IMR-90 (cell line): ENCODE measurements at regions not wholly inside any gene's neighbourhood (a gene's known extent, or its start where the extent isn't known, plus 50 kb on each side); places are given as distances from the start of the nearest gene placed in this dataset.

Experiments used
- ATAC-seq: fragments of 200-7000 bp; cut with Tn5 transposase; 2 replicates; pipeline ENCODE4 v1.9.1; 2020; ENCODE audit warnings: low read depth, mild to moderate bottlenecking, moderate library complexity
- BruUV-seq: library from RNA; stranded (reverse); fragments of 400-500 nt; replicated peaks from 2 replicates; lab custom pipeline; 2021; lab: Mats Ljungman, UMichigan
- CTCF ChIA-PET: fragments of 300-600 bp; formaldehyde crosslinking; extraction: SDS; loops from one replicate; lab custom pipeline; 2021; ENCODE audit warnings: antibody characterized with exemption; lab: Yijun Ruan, JAX
- POLR2A ChIA-PET: fragments of 300-600 bp; sonication (Branson Sonifier 250); formaldehyde crosslinking; loops from one replicate; lab custom pipeline; 2022; ENCODE audit warnings: antibody characterized with exemption; ENCODE audit not compliant: unreplicated experiment; lab: Charles Lee
- DNase-seq: peaks from one replicate; pipeline ENCODE4 v3.0.0; 2013
- H2AFZ ChIP-seq: replicated peaks from 2 replicates; pipeline ENCODE3; 2013; ENCODE audit warnings: low read length, mild to moderate bottlenecking; ENCODE audit not compliant: poor library complexity
- H2AK5ac ChIP-seq: 2 replicates; pipeline ENCODE4 v1.6.1; 2013; ENCODE audit warnings: low read depth, low read length, inconsistent platforms
- H2AK9ac ChIP-seq: replicated peaks from 2 replicates; pipeline ENCODE3; 2013; ENCODE audit warnings: mild to moderate bottlenecking, low read depth, low read length, moderate library complexity; ENCODE audit not compliant: poor library complexity
- H2BK120ac ChIP-seq: 2 replicates; pipeline ENCODE4 v1.6.1; 2013; ENCODE audit warnings: low read depth, low read length, inconsistent platforms
- H2BK15ac ChIP-seq: 3 replicates; pipeline ENCODE4 v1.6.1; 2013; ENCODE audit warnings: low read depth, low read length, inconsistent platforms
- H2BK20ac ChIP-seq: 2 replicates; pipeline ENCODE4 v1.6.1; 2013; ENCODE audit warnings: low read depth, mild to moderate bottlenecking, inconsistent platforms, low read length, moderate library complexity
- H2BK5ac ChIP-seq: 2 replicates; pipeline ENCODE4 v1.6.1; 2013; ENCODE audit warnings: mild to moderate bottlenecking, low read depth, low read length, inconsistent platforms; ENCODE audit not compliant: poor library complexity, severe bottlenecking
- H3K14ac ChIP-seq: replicated peaks from 2 replicates; pipeline ENCODE4 v1.6.1; 2013; ENCODE audit warnings: low read depth, low read length, inconsistent platforms
- H3K18ac ChIP-seq: 2 replicates; pipeline ENCODE4 v1.6.1; 2013; ENCODE audit warnings: low read depth, low read length, control low read depth
- H3K23ac ChIP-seq: 2 replicates; pipeline ENCODE4 v1.6.1; 2013; ENCODE audit warnings: low read depth, low read length, inconsistent platforms
- H3K27ac ChIP-seq: 2 replicates; pipeline ENCODE4 v1.5.1; 2013; ENCODE audit warnings: mild to moderate bottlenecking, control low read depth, low read length; ENCODE audit not compliant: insufficient read depth
- H3K27me3 ChIP-seq: 2 replicates; pipeline ENCODE4 v1.6.1; 2013; ENCODE audit warnings: low read length; ENCODE audit not compliant: control insufficient read depth, insufficient read depth
- H3K36me3 ChIP-seq: 2 replicates; pipeline ENCODE4 v1.6.1; 2013; ENCODE audit warnings: low read length, mixed read lengths; ENCODE audit not compliant: control insufficient read depth, insufficient read depth
- H3K4ac ChIP-seq: 2 replicates; pipeline ENCODE4 v1.6.1; 2013; ENCODE audit warnings: low read depth, low read length, inconsistent platforms
- H3K4me1 ChIP-seq: 2 replicates; pipeline ENCODE4 v1.6.1; 2013; ENCODE audit warnings: low read length, mixed read lengths; ENCODE audit not compliant: control insufficient read depth, insufficient read depth
- H3K4me2 ChIP-seq: 2 replicates; pipeline ENCODE4 v1.6.1; 2013; ENCODE audit warnings: low read depth, mild to moderate bottlenecking, control low read depth, low read length, moderate library complexity
- H3K4me3 ChIP-seq: 2 replicates; pipeline ENCODE4 v1.5.1; 2013; ENCODE audit warnings: low read depth, mild to moderate bottlenecking, control low read depth, low read length, moderate library complexity; ENCODE audit not compliant: insufficient read depth
- H3K56ac ChIP-seq: 2 replicates; pipeline ENCODE4 v1.6.1; 2013; ENCODE audit warnings: low read length, inconsistent platforms; ENCODE audit not compliant: insufficient read depth; ENCODE audit errors: extremely low read depth
- H3K79me1 ChIP-seq, 2 experiments: 2 replicates each; pipeline ENCODE4 v1.6.1; 2013; ENCODE audit warnings: low read length in 2 of 2, inconsistent platforms in 1 of 2, low read depth in 1 of 2
- H3K9ac ChIP-seq: 2 replicates; pipeline ENCODE4 v1.6.1; 2013; ENCODE audit warnings: low read depth, low read length, control low read depth
- H3K9me1 ChIP-seq: 2 replicates; pipeline ENCODE4 v1.6.1; 2013; ENCODE audit warnings: low read length, inconsistent platforms; ENCODE audit not compliant: insufficient read depth
- H3K9me3 ChIP-seq: 2 replicates; pipeline ENCODE4 v1.6.1; 2013; ENCODE audit warnings: low read length; ENCODE audit not compliant: control insufficient read depth, insufficient read depth
- H4K20me1 ChIP-seq: 2 replicates; pipeline ENCODE4 v1.6.1; 2013; ENCODE audit warnings: low read length, inconsistent platforms; ENCODE audit not compliant: insufficient read depth
- H4K5ac ChIP-seq: 2 replicates; pipeline ENCODE4 v1.6.1; 2013; ENCODE audit warnings: mild to moderate bottlenecking, low read depth, low read length, control low read depth
- H4K8ac ChIP-seq, 2 experiments: 2 replicates each; pipeline ENCODE4 v1.6.1; 2013; ENCODE audit warnings: low read depth in 2 of 2, low read length in 2 of 2, control low read depth in 1 of 2, inconsistent platforms in 1 of 2
- H4K91ac ChIP-seq: 2 replicates; pipeline ENCODE4 v1.6.1; 2013; ENCODE audit warnings: low read depth, low read length, inconsistent platforms; ENCODE audit not compliant: insufficient read depth
- BHLHE40 ChIP-seq: fragments of 150-350 bp; IDR thresholded peaks from 2 replicates; pipeline ENCODE4 v1.6.1; 2016; ENCODE audit warnings: mild to moderate bottlenecking, low read depth, low read length
- CEBPB ChIP-seq: IDR thresholded peaks from 2 replicates; pipeline ENCODE4 v1.6.1; 2012; ENCODE audit warnings: low read depth, low read length, improper control_type of control experiment
- CHD1 ChIP-seq: IDR thresholded peaks from 2 replicates; pipeline ENCODE4 v1.6.1; 2012; ENCODE audit warnings: low read depth, low read length, improper control_type of control experiment
- CTCF ChIP-seq: conservative IDR thresholded peaks from 2 replicates; pipeline ENCODE4 v1.5.1; 2012; ENCODE audit warnings: mild to moderate bottlenecking, low read depth, low read length, improper control_type of control experiment
- ELK1 ChIP-seq: fragments of 150-350 bp; IDR thresholded peaks from 2 replicates; pipeline ENCODE4 v1.6.1; 2016; ENCODE audit warnings: low read depth, mild to moderate bottlenecking, low read length, moderate library complexity, borderline replicate concordance
- FOS ChIP-seq: fragments of 150-350 bp; IDR thresholded peaks from 2 replicates; pipeline ENCODE4 v1.6.1; 2016; ENCODE audit warnings: low read depth, low read length
- MAFK ChIP-seq: IDR thresholded peaks from 2 replicates; pipeline ENCODE4 v1.6.1; 2012; ENCODE audit warnings: low read depth, low read length, improper control_type of control experiment
- MAZ ChIP-seq: IDR thresholded peaks from 2 replicates; pipeline ENCODE4 v1.6.1; 2012; ENCODE audit warnings: low read depth, mild to moderate bottlenecking, low read length, improper control_type of control experiment, moderate library complexity, borderline replicate concordance
- MXI1 ChIP-seq: IDR thresholded peaks from 2 replicates; pipeline ENCODE4 v1.6.1; 2012; ENCODE audit warnings: low read depth, mild to moderate bottlenecking, low read length, moderate library complexity, borderline replicate concordance
- NFE2L2 ChIP-seq: fragments of 150-350 bp; IDR thresholded peaks from 2 replicates; pipeline ENCODE4 v1.6.1; 2016; ENCODE audit warnings: low read depth, mild to moderate bottlenecking, low read length
- POLR2A ChIP-seq: IDR thresholded peaks from 2 replicates; pipeline ENCODE4 v1.6.1; 2012; ENCODE audit warnings: mild to moderate bottlenecking, low read depth, low read length
- RAD21 ChIP-seq: IDR thresholded peaks from 2 replicates; pipeline ENCODE4 v1.6.1; 2012; ENCODE audit warnings: low read length, improper control_type of control experiment
- RCOR1 ChIP-seq: IDR thresholded peaks from 2 replicates; pipeline ENCODE4 v1.6.1; 2012; ENCODE audit warnings: mild to moderate bottlenecking, low read length, improper control_type of control experiment; ENCODE audit not compliant: insufficient replicate concordance
- RFX5 ChIP-seq: IDR thresholded peaks from 2 replicates; pipeline ENCODE4 v1.8.0; 2012; ENCODE audit warnings: low read depth, mild to moderate bottlenecking, low read length, moderate library complexity
- SMC3 ChIP-seq: fragments of 150-350 bp; IDR thresholded peaks from 2 replicates; pipeline ENCODE4 v1.6.1; 2016; ENCODE audit warnings: low read depth, mild to moderate bottlenecking, antibody characterized with exemption, low read length, moderate library complexity
- USF2 ChIP-seq: fragments of 150-350 bp; IDR thresholded peaks from 2 replicates; pipeline ENCODE4 v1.6.1; 2017; ENCODE audit warnings: mild to moderate bottlenecking, antibody characterized with exemption, low read length, low read depth
- WGBS, 2 experiments: methylation state at CpG; one replicate each; pipeline versions ENCODE4 v1.1.5 to v1.1.7; 2013; ENCODE audit warnings: missing lambda C conversion rate in 2 of 2; ENCODE audit not compliant: insufficient read length in 1 of 2; ENCODE audit errors: extremely low coverage in 2 of 2; 5-methylcytosine and 5-hydroxymethylcytosine counted together
- dilution Hi-C: fragments of 300-500 bp; cut with HindIII; formaldehyde crosslinking; loops from one replicate; pipeline ENCODE4 v1.14.3; 2018; ENCODE audit warnings: low sequenced_read_pairs; ENCODE audit not compliant: unreplicated experiment
- in situ Hi-C: fragments of 300-500 bp; cut with MboI; formaldehyde crosslinking; loops from 3 replicates; pipeline ENCODE4 v1.14.3; 2019; ENCODE audit warnings: low sequenced_read_pairs, inconsistent platforms, mixed read lengths
- intact Hi-C: fragments of 100-400 bp; cut with micrococcal nuclease; formaldehyde crosslinking; loops from 2 replicates; pipeline ENCODE4 v1.10.0; 2022

GRCh38 chr3:180175572-180175971, 138.8 kb upstream of the PEX5L start:
- Histone ChIP-seq H3K36me3 (no peaks in the 10 kb centered on the region), H2BK120ac (no peak overlapping the region), H4K91ac (no peak overlapping the region), H2BK15ac (no peak overlapping the region), H4K5ac (no peak overlapping the region), H3K27me3 (no peaks in the 10 kb centered on the region), H2BK5ac (no peak overlapping the region), H3K56ac (no peak overlapping the region), H2AK9ac (no peak overlapping the region), H3K14ac (no peak overlapping the region), H3K9me1 (no peaks in the 10 kb centered on the region), H2BK20ac (no peak overlapping the region), H3K79me1 (no peaks in the 10 kb centered on the region), H4K8ac (no peak overlapping the region), H3K4me2 (no peak overlapping the region), H3K9ac (no peak overlapping the region), H3K4ac (no peak overlapping the region), H3K18ac (no peak overlapping the region), H3K23ac (no peak overlapping the region), H2AK5ac (no peak overlapping the region), H4K20me1 (no peaks in the 10 kb centered on the region), H3K4me1 (no peaks in the 10 kb centered on the region), H2AFZ (no peak overlapping the region), H3K9me3 (peaks cover 3% of the 10 kb centered on the region; the same call in 1 of the 2 replicates), H3K4me3 (no peak overlapping the region), H3K27ac (no peak overlapping the region)
- ChIA-PET CTCF (no interaction called here), POLR2A (no interaction called here)
- intact Hi-C loops = no loop called here
- no peak for TF ChIP-seq CHD1
- no peak for TF ChIP-seq RFX5
- TF ChIP-seq USF2 = no peak
- TF ChIP-seq CEBPB = no peak
- TF ChIP-seq ELK1 = no peak
- no peak for TF ChIP-seq FOS
- no peak for TF ChIP-seq BHLHE40
- TF ChIP-seq RAD21 = no peak
- TF ChIP-seq NFE2L2 = no peak
- TF ChIP-seq MXI1 = no peak
- TF ChIP-seq CTCF = no peak
- no peak for TF ChIP-seq POLR2A
- no peak for TF ChIP-seq MAFK
- no peak for TF ChIP-seq RCOR1
- no peak for TF ChIP-seq MAZ
- TF ChIP-seq SMC3 = no peak
- no CpG with 5 or more reads among the region's 1 CpG for WGBS, 2 experiments
- dilution Hi-C loops = no loop called here
- ATAC-seq (no peak), DNase-seq (no peak)
- no TSS peak for BruUV-seq
- in situ Hi-C loops = no loop called here
